Heart left ventricle (tissue), 13 donors: ENCODE measurements at regions not wholly inside any gene's neighbourhood (a gene's known extent, or its start where the extent isn't known, plus 50 kb on each side); places are given as distances from the start of the nearest gene placed in this dataset.

ENCODE experiments used
- POLR2A ChIP-seq, 2 donors: fragments of 450-650 bp; IDR thresholded peaks; one replicate each; pipeline ENCODE4 v1.6.1; 2017; ENCODE audit warnings: antibody characterized with exemption in 2 of 2, mild to moderate bottlenecking in 2 of 2, moderate library complexity in 2 of 2
- TF ChIP-seq, protein P1 (sequence below), 12 donors: fragments of 200-600 bp; sonication (generic) in 4 of 12; IDR thresholded peaks; one replicate each; pipeline versions ENCODE4 v1.5.0 to v1.8.0; 2018 to 2022; ENCODE audit warnings: antibody characterized with exemption in 12 of 12, mild to moderate bottlenecking in 5 of 12
- donor health status: ischemic (EF 13 %, LVEDD 7.1; RV severe dilation, severe dysfunction).
- donor health status: DM: no; HTN: yes; CAD: no.
- donor health status: DM: no; HTN: no; CAD: no.
- donor health status: ischemic (EF 25% LVEDD 6.9; RV normal size, moderate dysfunction).
- donor health status: ischemic (EF 25% LVEDD 5.7; RV mildly dilated, moderate dysfunction).
- donor health status: ischemic (EF 35%, LVEDD 5.7; RV mildly dilated, moderate dysfunction).
- donor health status: nonischemic (EF 11% LVEDD 7.7; RV severe dilation, severe dysfunction).
- donor health status: DM: yes; HTN: yes; CAD: no.
- donor health status: PGD.
- donor health status: ischemic (EF 29% LVEDD 5.4; RV normal size, mild dysfunction).
- donor health status: nonischemic (EF 23%, LVEDD 6.1; RV moderate dilation, normal function).

DNA sequence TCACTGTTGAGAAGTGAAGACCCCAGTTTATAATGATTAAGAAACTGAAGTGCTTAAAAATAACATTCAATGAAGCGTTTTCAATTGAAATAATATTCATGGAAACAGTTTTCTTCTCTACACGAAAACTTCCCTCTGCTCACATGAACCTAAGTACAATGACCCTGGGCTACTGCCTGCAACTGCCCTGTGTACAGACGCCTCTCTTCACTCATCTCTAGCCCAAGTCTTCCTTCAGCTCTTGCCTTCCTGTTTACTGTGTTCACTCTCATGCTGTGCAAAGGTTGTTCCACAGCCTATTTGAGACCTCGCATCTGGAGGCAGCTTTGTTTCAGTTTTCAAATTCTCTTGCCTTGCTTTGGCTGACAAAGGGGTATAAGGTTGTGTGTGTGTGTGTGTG is 100.8 kb downstream of the GRIN2B start:
- TF ChIP-seq, protein P1, sequence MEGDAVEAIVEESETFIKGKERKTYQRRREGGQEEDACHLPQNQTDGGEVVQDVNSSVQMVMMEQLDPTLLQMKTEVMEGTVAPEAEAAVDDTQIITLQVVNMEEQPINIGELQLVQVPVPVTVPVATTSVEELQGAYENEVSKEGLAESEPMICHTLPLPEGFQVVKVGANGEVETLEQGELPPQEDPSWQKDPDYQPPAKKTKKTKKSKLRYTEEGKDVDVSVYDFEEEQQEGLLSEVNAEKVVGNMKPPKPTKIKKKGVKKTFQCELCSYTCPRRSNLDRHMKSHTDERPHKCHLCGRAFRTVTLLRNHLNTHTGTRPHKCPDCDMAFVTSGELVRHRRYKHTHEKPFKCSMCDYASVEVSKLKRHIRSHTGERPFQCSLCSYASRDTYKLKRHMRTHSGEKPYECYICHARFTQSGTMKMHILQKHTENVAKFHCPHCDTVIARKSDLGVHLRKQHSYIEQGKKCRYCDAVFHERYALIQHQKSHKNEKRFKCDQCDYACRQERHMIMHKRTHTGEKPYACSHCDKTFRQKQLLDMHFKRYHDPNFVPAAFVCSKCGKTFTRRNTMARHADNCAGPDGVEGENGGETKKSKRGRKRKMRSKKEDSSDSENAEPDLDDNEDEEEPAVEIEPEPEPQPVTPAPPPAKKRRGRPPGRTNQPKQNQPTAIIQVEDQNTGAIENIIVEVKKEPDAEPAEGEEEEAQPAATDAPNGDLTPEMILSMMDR (IDR thresholded peaks at IDR 0.05): no peak
- no peak for TF ChIP-seq POLR2A (IDR thresholded peaks at IDR 0.05)
